GM18907 (cell line): ENCODE measurements at regions not wholly inside any gene's neighbourhood (a gene's known extent, or its start where the extent isn't known, plus 50 kb on each side); places are given as distances from the start of the nearest gene placed in this dataset.

Experiments used
- ATAC-seq: cut with Tn5 transposase; IDR thresholded peaks from one replicate; pipeline ENCODE4 v1.9.1; 2021; ENCODE audit warnings: mild to moderate bottlenecking, moderate library complexity; ENCODE audit not compliant: unreplicated experiment

DNA sequence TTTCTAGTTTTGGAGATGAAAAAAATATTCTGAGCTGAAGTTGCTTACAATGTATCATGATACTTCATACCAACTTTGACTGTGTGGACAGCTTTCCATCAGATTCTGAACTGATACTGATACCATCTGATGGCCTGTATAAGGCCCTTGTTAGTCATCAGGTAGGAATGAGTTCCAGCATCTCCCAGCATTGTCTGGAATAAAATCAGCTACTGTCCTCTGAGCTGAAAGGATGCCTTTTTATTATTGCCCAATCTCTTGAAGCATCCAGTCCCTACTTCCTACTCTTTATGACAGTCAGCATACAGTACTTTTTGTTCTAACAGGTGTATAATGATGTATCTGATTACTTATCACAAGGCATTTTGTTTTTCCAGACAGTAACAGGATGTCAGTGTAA lies 70.6 kb upstream of the EYA4 start:
- ATAC-seq: no peak

DNA sequence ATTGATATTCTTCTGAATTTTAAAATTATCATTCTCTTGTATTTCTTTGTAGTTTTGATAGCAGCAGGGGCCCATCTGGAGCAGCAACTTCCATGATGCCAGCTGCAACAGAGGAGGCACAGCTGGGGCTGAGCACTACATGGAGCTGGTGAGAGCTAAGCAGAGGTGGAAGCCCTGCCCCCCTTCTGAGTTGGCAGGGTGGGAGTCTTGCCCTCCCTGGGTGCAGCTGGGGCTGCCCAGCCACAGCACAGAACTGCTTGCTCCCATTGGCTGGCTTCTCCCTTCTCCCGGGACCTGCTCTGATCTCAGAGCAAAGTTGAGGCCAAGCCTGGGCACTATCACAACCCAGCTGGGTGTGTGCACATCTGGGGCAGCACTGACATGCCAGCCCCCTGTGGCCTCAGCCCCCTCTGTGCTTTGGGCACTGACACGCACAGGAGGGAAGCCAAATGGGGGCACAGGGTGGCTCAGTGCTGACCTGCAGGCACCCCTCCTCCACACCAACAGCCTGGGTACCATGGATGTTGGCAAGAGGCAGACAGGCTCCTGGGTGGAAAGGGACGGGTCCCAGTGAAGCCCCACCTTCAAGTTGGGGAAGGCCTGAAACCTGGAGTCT lies 69.1 kb upstream of the EYA4 start:
- ATAC-seq: no peak

DNA sequence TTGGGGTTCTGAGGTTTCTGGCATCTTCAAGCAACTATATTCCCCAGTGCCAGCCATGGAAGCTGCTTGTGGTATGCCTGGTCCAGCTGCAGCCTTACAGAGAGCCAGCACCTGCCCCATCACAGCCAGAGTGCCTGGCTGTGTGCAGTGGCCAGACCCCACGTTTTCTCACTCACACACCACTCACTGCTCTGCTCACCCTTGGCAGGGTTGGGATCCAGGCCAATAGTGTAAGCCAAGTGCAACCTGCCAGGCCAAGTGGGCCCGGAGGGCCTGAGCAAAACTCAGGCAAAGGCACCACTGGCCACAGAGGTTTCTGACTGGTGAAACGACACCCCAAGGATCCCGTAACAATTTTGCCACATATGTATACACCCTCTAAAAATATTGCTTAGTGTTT lies 67.9 kb upstream of the EYA4 start:
- no peak for ATAC-seq

DNA sequence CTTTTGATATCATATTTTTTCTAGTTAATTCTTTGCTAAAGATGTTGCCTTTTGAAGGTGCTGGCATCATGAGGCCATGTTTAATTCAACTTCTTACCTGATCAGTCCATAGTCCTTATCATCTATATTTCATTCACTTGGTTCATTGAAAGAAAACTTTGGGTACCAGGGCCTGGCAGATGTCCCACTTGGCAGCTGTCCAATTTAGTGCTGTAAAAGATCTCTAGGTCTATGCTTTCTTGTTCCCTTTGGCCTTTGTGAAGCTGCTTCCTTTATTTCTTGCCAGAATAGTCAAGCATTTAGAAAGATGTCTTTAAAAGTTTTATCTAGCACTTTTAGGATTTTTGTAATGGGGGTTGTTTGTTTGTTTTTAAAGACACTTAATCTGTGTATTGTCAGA lies 61.7 kb upstream of the EYA4 start:
- no peak for ATAC-seq

DNA sequence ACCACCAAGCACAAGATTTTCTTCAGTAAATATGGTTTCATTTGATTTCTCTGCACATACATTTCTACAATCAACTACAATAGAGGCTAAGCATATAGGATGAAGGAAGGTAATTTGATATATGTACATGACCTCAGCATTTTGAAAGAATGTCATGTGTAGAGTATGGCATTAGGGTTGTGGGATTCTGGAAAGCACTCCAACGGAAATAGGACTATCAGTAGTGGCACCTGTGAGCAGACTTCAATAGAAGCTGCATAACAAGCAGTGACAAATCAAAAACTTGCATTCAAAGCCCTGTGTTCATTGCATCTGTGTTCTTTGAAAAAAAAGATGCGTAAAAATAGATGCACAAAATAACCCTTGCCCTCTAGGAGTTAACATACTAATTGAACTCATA lies 57.5 kb upstream of the EYA4 start:
- no peak for ATAC-seq

DNA sequence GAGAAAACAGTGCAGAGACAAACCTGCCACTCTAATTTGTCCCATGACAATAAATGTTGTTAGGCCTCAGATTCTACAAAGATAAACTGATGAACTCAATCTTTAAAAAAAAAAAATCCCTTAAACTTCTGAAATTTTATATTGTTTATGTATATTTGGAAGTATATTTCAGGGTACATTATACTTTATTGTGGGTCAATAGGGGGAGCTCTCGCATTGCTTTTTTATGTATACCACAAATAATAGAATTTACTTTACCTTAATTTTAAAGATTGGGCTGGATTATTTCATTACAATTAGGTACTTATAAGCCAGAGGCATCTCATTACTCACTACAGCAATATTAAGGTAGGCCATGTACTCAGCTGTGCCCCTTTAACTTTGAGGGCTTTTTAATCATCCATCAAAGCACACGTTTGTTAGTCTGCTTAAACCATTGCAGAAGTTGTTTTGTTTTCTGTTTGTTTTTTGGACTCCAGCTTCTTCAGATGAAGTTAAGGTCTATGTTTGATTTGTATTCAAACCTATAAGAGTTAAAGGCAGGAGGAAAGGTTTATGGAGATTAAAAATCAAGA lies 56.3 kb upstream of the EYA4 start:
- no peak for ATAC-seq

DNA sequence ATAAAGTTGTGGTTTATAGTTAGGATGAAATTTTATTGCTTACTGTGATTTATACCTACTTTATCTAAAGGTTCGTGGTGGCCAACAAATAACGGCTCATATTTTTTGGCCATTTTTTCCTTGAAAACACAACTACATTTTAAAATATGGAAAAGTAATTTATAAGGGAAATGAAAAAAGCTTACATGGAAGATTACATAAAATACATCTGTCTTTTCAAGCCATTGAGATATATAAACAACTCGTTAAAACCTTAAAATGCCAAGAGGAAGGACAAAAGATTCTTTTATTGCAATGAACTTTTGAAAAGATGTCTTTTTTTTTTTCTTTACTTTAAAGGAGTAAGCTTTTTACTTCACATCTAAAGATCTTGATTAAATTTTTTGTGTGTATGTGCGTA lies 55.4 kb upstream of the EYA4 start:
- no peak for ATAC-seq

DNA sequence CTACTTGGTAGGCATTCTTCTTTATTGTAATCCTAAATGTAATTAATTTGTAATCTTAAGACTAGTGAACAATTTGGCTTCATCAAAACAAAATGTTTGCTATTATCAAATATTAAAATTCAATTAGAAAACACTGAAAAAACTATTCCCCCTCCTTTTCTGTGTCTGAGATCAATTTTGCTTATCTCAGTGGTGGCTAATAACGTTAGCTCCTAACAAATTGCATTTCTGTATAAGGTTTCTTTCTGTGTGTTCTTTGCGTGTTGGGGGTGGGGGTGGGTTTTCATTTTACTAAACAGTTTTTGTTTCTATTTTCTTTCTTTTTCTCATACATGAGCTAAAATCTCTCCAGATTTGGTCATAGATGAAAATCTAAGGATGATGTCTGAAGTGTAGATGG lies 54.0 kb upstream of the EYA4 start:
- ATAC-seq: no peak

DNA sequence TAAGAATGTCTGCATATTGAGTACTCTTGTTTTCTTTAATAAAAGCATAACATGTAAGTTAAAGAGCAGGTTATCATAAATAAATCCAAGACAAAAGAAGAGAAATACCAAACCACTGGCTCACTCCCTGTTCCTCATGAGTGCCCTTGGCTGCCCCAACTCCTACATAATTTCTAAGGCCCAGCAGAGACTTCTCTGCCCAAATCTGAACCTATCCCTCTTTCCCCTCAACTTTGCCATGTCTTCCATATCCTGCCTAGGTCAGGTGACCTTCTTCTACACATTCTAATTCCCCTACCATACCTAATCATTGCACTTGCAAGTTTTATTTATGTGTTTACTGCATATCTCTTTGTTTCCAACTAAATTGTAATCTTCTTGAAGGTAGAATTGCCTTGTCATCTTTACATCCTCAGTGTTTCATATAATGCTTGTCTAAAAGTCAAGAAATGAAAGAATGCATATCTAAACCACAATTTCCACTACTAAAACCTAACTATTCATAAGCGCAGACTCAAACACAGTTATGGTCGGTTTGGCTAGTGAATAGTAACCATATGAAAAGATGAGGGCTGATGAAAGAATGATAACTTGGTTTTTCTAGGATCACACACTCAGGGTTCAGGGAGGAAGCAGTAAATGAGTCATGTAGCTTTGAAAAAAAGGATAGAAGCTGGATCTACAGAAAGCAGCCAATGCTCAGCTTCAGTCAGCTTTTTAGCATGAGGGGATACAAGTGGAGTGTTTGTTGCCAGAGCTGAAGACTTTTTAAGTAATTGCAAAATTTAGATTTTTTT lies 53.3 kb upstream of the EYA4 start:
- no peak for ATAC-seq

DNA sequence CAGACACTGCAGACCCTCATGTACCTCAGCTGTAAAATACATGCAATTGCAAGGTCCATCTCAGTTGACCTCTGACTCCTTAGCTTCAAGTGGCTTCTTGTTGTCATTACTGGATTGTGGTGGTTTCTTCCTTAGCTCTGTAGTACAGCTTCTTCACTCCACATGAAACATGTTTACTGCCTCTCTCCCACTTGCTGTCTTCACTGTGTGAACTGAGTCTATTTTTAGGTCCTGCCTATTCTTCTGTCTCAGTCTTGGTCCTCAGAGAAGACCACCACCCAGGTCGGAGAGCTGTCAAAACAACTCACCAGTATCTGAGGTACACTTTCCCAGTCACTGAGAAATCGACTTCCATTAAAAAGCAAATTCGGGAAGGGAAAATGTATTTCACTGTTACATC lies 50.2 kb upstream of the EYA4 start:
- no peak for ATAC-seq

DNA sequence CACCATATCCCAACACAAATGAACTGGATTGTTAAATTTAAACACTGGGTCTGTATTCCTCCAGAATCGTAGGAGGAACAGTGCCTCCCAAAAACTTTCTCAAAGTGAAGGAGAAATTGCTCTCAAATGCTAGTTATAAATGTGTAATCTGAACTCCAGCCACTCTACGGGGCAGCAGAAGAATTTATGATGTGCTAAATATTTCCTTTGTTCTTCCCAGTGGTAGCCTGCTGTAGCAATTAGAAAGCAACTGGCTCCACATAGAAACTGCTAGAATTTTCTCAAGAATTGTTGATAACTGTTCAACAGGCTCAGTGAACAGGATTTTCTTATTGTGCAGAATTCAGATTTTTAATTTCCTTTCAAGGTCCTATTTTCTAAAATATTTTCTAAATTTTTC lies 49.8 kb upstream of the EYA4 start:
- ATAC-seq: no peak
